ENCODE measurements at regions not wholly inside any gene's neighbourhood (a gene's known extent, or its start where the extent isn't known, plus 50 kb on each side); places are given as distances from the start of the nearest gene placed in this dataset.

GRCh38 chr3:104359546-104359945, 1007.2 kb upstream of the ALCAM start (continued):
- TF ChIP-seq ZBTB40 (IDR thresholded peaks at IDR 0.05; ENCODE audit: borderline replicate concordance) (no peak), TCF12 (IDR thresholded peaks at IDR 0.05; ENCODE audit: low read depth, low read length) (no peak), IRF3 (IDR thresholded peaks at IDR 0.05) (no peak), BACH1 (IDR thresholded peaks at IDR 0.05; ENCODE audit: borderline replicate concordance) (no peak), SRF (IDR thresholded peaks at IDR 0.05; ENCODE audit: low read depth in 2 of 2, low read length in 2 of 2) (no peak), ATF7 (IDR thresholded peaks at IDR 0.05; ENCODE audit: low read depth) (no peak), SPI1 (IDR thresholded peaks at IDR 0.05; ENCODE audit: borderline replicate concordance, insufficient read depth, low read depth, low read length) (no peak)

GRCh38 chr3:104360038-104360437, 1006.7 kb upstream of the ALCAM start:
- Histone ChIP-seq H3K27ac (ENCODE audit: control insufficient read depth, insufficient read depth) (no peak overlapping the region), H2AFZ (ENCODE audit: control insufficient read depth, low read depth, low read length) (no peak overlapping the region), H3K9ac (ENCODE audit: control insufficient read depth, insufficient read depth, low read length) (no peak overlapping the region), H3K4me3 (no peak overlapping the region), H3K79me2 (ENCODE audit: control insufficient read depth, insufficient read depth, low read length) (no peaks in the 10 kb centered on the region), H3K9me3 (replicated peaks; ENCODE audit: control insufficient read depth, insufficient read depth, low read length) (no peaks in the 10 kb centered on the region), H4K20me1 (ENCODE audit: control insufficient read depth, insufficient read depth) (no peaks in the 10 kb centered on the region), H3K4me1 (ENCODE audit: control insufficient read depth, insufficient read depth, low read length) (no peaks in the 10 kb centered on the region), H3K4me2 (ENCODE audit: control insufficient read depth, insufficient read depth) (no peak overlapping the region), H3K27me3 (replicated peaks in 1 of 2; ENCODE audit: control insufficient read depth in 2 of 2, insufficient read depth in 2 of 2, low read length in 1 of 2) (no peaks in the 10 kb centered on the region), H3K36me3 (ENCODE audit: control insufficient read depth in 2 of 2, insufficient read depth in 2 of 2, low read length in 1 of 2) (no peaks in the 10 kb centered on the region)
- ChIA-PET RAD21 (ENCODE audit: unreplicated experiment) (no interaction called here), SMC1A (ENCODE audit: uncharacterized antibody, unreplicated experiment) (no interaction called here), CTCF (interaction anchor here (0.7 kb wide), 1 partner anchor 76 kb away, joined by 3 read pairs; no protein-coding TSS in a partner anchor), POLR2A (no interaction called here)
- in situ Hi-C loops (cut with MboI) (no loop called here), intact Hi-C loops (cut with micrococcal nuclease; ENCODE audit: unreplicated experiment) (no loop called here)
- ATAC-seq (no peak), DNase-seq (ENCODE audit: low read depth, low spot score) (no peak), FAIRE-seq (no peak)
- BruUV-seq (replicated peaks): no TSS peak
- TF ChIP-seq ZBED1 (IDR thresholded peaks at IDR 0.05; ENCODE audit: borderline replicate concordance): no peak
- TF ChIP-seq TARDBP (IDR thresholded peaks at IDR 0.05; ENCODE audit: borderline replicate concordance): no peak
- no peak for TF ChIP-seq BCL11A (IDR thresholded peaks at IDR 0.05; ENCODE audit: low read depth, low read length)
- TF ChIP-seq STAT1 (conservative IDR thresholded peaks at IDR 0.05): no peak
- TF ChIP-seq BCL3 (IDR thresholded peaks at IDR 0.05; ENCODE audit: borderline replicate concordance, insufficient read depth, low read depth, low read length, poor library complexity, severe bottlenecking): no peak
- no peak for TF ChIP-seq BRCA1 (IDR thresholded peaks at IDR 0.05; ENCODE audit: low read depth, low read length)
- TF ChIP-seq CHD2 (IDR thresholded peaks at IDR 0.05; ENCODE audit: borderline replicate concordance, low read depth, low read length): no peak
- TF ChIP-seq RELB (IDR thresholded peaks at IDR 0.05; ENCODE audit: low read depth): no peak
- no peak for TF ChIP-seq IRF4 (IDR thresholded peaks at IDR 0.05; ENCODE audit: low read depth, low read length)
- TF ChIP-seq ZNF274 (IDR thresholded peaks at IDR 0.05; ENCODE audit: insufficient read depth, insufficient read length): no peak
- no peak for TF ChIP-seq IKZF2 (IDR thresholded peaks at IDR 0.05)
